WTC11 (cell line): ENCODE measurements at regions not wholly inside any gene's neighbourhood (a gene's known extent, or its start where the extent isn't known, plus 50 kb on each side); places are given as distances from the start of the nearest gene placed in this dataset.

Source experiments
- ATAC-seq: fragments of 200-7000 bp; cut with Tn5 transposase; 2 replicates; pipeline ENCODE4 v1.10.0; 2021; ENCODE audit warnings: mild to moderate bottlenecking, moderate library complexity
- CTCF ChIA-PET: fragments of 300-600 bp; sonication (Branson Sonifier 250); formaldehyde crosslinking; loops from one replicate; lab custom pipeline; 2021; ENCODE audit warnings: antibody characterized with exemption; lab: Charles Lee
- POLR2A ChIA-PET: fragments of 350-600 bp; sonication (Branson Sonifier 250); formaldehyde crosslinking; loops from one replicate; lab custom pipeline; 2021; ENCODE audit warnings: antibody characterized with exemption; lab: Charles Lee
- DNase-seq: peaks from one replicate; pipeline ENCODE4 v3.0.0; 2021; ENCODE audit warnings: low spot score
- H3K27ac Mint-ChIP-seq: 2 replicates; pipeline ENCODE4 v1.8.0; 2021; ENCODE audit warnings: mixed read lengths
- H3K27me3 Mint-ChIP-seq: 2 replicates; pipeline ENCODE4 v1.8.0; 2021; ENCODE audit warnings: low read depth, mild to moderate bottlenecking, moderate library complexity, mixed read lengths
- H3K36me3 Mint-ChIP-seq: 2 replicates; pipeline ENCODE4 v1.8.0; 2021; ENCODE audit warnings: mixed read lengths
- H3K4me1 Mint-ChIP-seq: 2 replicates; pipeline ENCODE4 v1.8.0; 2022; ENCODE audit warnings: mixed read lengths
- H3K4me3 Mint-ChIP-seq: 2 replicates; pipeline ENCODE4 v1.8.0; 2021; ENCODE audit warnings: mild to moderate bottlenecking, moderate library complexity, mixed read lengths
- H3K9me3 Mint-ChIP-seq: 2 replicates; pipeline ENCODE4 v1.8.0; 2021; ENCODE audit warnings: mixed read lengths
- CTCF ChIP-seq: fragments of 200-600 bp; IDR thresholded peaks from 2 replicates; pipeline ENCODE4 v1.8.0; 2022; ENCODE audit warnings: antibody characterized with exemption
- EMX1 ChIP-seq: fragments of 250-450 bp; sonication (Bioruptor Pico); IDR thresholded peaks from 2 replicates; pipeline ENCODE4 v1.8.0; 2021; ENCODE audit warnings: mild to moderate bottlenecking
- FOXJ3 ChIP-seq: sonication (generic); formaldehyde crosslinking; IDR thresholded peaks from 2 replicates; pipeline ENCODE4 v1.9.0; 2021; ENCODE audit warnings: missing genetic modification reagents, mild to moderate bottlenecking, borderline replicate concordance
- HMGXB4 ChIP-seq: sonication (generic); formaldehyde crosslinking; IDR thresholded peaks from 2 replicates; pipeline ENCODE4 v1.8.1; 2023; ENCODE audit warnings: mild to moderate bottlenecking, moderate library complexity, missing genetic modification reagents
- JAZF1 ChIP-seq: fragments of 250-450 bp; sonication (Bioruptor Pico); IDR thresholded peaks from 2 replicates; pipeline ENCODE4 v1.9.0; 2021; ENCODE audit warnings: moderate library complexity, mild to moderate bottlenecking, inconsistent platforms
- JUN ChIP-seq: sonication (generic); formaldehyde crosslinking; IDR thresholded peaks from 2 replicates; pipeline ENCODE4 v1.8.0; 2023; ENCODE audit warnings: mild to moderate bottlenecking, missing genetic modification reagents
- PRDM15 ChIP-seq: sonication (generic); formaldehyde crosslinking; IDR thresholded peaks from 2 replicates; pipeline ENCODE4 v1.8.0; 2022; ENCODE audit warnings: missing genetic modification reagents
- SMAD3 ChIP-seq: sonication (generic); formaldehyde crosslinking; IDR thresholded peaks from 2 replicates; pipeline ENCODE4 v1.8.0; 2022; ENCODE audit warnings: missing genetic modification reagents, mild to moderate bottlenecking, borderline replicate concordance
- TCF7 ChIP-seq: sonication (generic); formaldehyde crosslinking; IDR thresholded peaks from 2 replicates; pipeline ENCODE4 v1.8.0; 2022; ENCODE audit warnings: mild to moderate bottlenecking, low read depth, missing genetic modification reagents, moderate library complexity
- USF2 ChIP-seq: sonication (generic); formaldehyde crosslinking; IDR thresholded peaks from 2 replicates; pipeline ENCODE4 v1.8.1; 2023; ENCODE audit warnings: mild to moderate bottlenecking, missing genetic modification reagents, moderate library complexity
- ZNF232 ChIP-seq: sonication (generic); formaldehyde crosslinking; IDR thresholded peaks from 2 replicates; pipeline ENCODE4 v1.8.0; 2022; ENCODE audit warnings: mild to moderate bottlenecking, missing genetic modification reagents
- ZNF281 ChIP-seq: sonication (generic); formaldehyde crosslinking; IDR thresholded peaks from 2 replicates; pipeline ENCODE4 v1.8.0; 2023; ENCODE audit warnings: mild to moderate bottlenecking, missing genetic modification reagents
- ZSCAN18 ChIP-seq: fragments of 250-450 bp; sonication (Bioruptor Pico); IDR thresholded peaks from 2 replicates; pipeline ENCODE4 v2.1.2; 2022; ENCODE audit warnings: mild to moderate bottlenecking, moderate library complexity
- TF ChIP-seq, protein P1 (sequence below): sonication (generic); formaldehyde crosslinking; IDR thresholded peaks from 2 replicates; pipeline ENCODE4 v1.8.1; 2022; ENCODE audit warnings: mild to moderate bottlenecking, missing genetic modification reagents, moderate library complexity, borderline replicate concordance
- TF ChIP-seq, protein P2 (sequence below): sonication (generic); formaldehyde crosslinking; conservative IDR thresholded peaks from 2 replicates; pipeline ENCODE4 v1.8.1; 2022; ENCODE audit warnings: mild to moderate bottlenecking, missing genetic modification reagents

GRCh38 chr2:44077942-44078511, 82.2 kb upstream of the LRPPRC start (continued):
- TF ChIP-seq, protein P1, sequence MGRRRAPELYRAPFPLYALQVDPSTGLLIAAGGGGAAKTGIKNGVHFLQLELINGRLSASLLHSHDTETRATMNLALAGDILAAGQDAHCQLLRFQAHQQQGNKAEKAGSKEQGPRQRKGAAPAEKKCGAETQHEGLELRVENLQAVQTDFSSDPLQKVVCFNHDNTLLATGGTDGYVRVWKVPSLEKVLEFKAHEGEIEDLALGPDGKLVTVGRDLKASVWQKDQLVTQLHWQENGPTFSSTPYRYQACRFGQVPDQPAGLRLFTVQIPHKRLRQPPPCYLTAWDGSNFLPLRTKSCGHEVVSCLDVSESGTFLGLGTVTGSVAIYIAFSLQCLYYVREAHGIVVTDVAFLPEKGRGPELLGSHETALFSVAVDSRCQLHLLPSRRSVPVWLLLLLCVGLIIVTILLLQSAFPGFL: no peak
- TF ChIP-seq FOXJ3 (CRISPR knock-in tag): no peak
- no peak for TF ChIP-seq PRDM15 (CRISPR knock-in tag)
- TF ChIP-seq ZNF232 (CRISPR knock-in tag): no peak
- no peak for TF ChIP-seq ZNF281
- TF ChIP-seq CTCF: no peak

DNA sequence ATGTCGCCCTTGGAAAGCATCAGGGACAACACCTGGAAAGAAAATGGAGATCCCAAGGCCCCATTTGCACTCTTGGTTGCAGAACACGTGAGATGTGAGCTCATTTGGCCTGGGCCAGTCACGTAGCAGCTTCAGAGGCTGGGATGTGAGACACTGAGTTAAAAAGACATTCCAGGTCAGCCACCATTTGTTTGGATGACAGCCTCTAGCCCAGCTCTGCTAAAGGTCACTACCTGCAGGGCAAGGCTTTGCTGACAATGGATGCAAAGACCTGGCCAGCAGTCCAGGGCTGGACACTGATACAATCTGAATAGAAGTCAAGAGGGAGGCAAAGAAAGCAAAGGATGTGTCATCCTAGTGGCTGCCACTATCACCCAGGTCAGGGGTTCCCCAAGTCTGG, 83.9 kb upstream of the LRPPRC start:
- H3K27me3 Mint-ChIP-seq: no peaks in the 10 kb centered on the region
- TF ChIP-seq EMX1 (CRISPR knock-in tag) (no peak), USF2 (no peak), JAZF1 (CRISPR knock-in tag) (no peak), ZSCAN18 (CRISPR knock-in tag) (no peak), TCF7 (CRISPR knock-in tag) (no peak), SMAD3 (no peak), HMGXB4 (no peak), JUN (CRISPR knock-in tag) (no peak)
- TF ChIP-seq, protein P1: no peak
- TF ChIP-seq, protein P2, sequence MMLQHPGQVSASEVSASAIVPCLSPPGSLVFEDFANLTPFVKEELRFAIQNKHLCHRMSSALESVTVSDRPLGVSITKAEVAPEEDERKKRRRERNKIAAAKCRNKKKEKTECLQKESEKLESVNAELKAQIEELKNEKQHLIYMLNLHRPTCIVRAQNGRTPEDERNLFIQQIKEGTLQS (CRISPR knock-in tag): no peak
- TF ChIP-seq, all 79 proteins: peak for 0
- Mint-ChIP-seq H3K9me3 (no peaks in the 10 kb centered on the region), H3K27ac (no peak overlapping the region), H3K4me3 (no peak overlapping the region), H3K36me3 (no peaks in the 10 kb centered on the region), H3K4me1 (no peaks in the 10 kb centered on the region)
- no peak for DNase-seq
- POLR2A ChIA-PET: interaction anchor here (0.6 kb wide), 1 partner anchor 638 kb away, joined by 3 read pairs; no protein-coding TSS in a partner anchor
- ATAC-seq: no peak
- CTCF ChIA-PET: no interaction called here
